Activated naive CD4-positive, alpha-beta T cell treated with anti-CD3 and anti-CD28 coated beads, Interleukin-2, amount 50 U/mL, for 72 hours (primary cell): ENCODE measurements at regions not wholly inside any gene's neighbourhood (a gene's known extent, or its start where the extent isn't known, plus 50 kb on each side); places are given as distances from the start of the nearest gene placed in this dataset.
A peak's percentile ranks its signal among the peaks of the same experiment; 100 is the strongest.

Experiments used
- ATAC-seq, 2 donors: fragments of 150-1000 bp; cut with Tn5 transposase; 2 replicates each; pipeline ENCODE4 v1.10.0; 2021; ENCODE audit warnings: mild to moderate bottlenecking in 2 of 2, moderate library complexity in 2 of 2
- DNase-seq, 2 donors: peaks; one replicate each; pipeline ENCODE4 v3.0.0; 2021 to 2022; ENCODE audit warnings: low spot score in 2 of 2
- H3K27ac Mint-ChIP-seq, 2 donors: one replicate each; pipeline ENCODE4 v1.8.0; 2022; ENCODE audit warnings: mild to moderate bottlenecking in 2 of 2, mixed read lengths in 2 of 2
- H3K36me3 Mint-ChIP-seq, 2 donors: one replicate each; pipeline ENCODE4 v1.8.0; 2022; ENCODE audit warnings: mixed read lengths in 2 of 2
- H3K9me3 Mint-ChIP-seq, 2 donors: one replicate each; pipeline ENCODE4 v1.8.0; 2022; ENCODE audit warnings: mixed read lengths in 2 of 2

DNA sequence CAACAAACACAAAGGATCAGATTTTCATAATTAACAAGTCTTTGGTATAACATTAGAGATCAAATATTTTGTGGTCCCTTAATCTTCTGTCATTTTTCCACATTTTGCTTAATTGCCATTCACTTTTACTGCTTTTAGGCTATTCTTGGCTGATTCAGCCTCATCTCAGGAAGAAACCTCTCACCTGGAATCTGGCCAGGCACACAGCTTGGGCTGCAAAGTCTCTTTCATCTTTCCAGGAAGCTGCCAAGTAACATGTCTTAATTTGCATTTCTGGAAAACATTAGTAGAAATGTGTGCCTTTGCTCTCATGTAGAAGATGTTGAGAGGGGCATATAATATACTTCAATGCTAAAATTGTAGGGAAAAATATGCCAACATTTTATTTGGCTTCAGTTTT is 174.2 kb upstream of the STEAP4 start:
- Mint-ChIP-seq H3K36me3 (no peaks in the 10 kb centered on the region), H3K27ac (no peak overlapping the region), H3K9me3 (peaks cover under 1% of the 10 kb centered on the region in 2 donors)
- no peak for DNase-seq
- no peak for ATAC-seq

DNA sequence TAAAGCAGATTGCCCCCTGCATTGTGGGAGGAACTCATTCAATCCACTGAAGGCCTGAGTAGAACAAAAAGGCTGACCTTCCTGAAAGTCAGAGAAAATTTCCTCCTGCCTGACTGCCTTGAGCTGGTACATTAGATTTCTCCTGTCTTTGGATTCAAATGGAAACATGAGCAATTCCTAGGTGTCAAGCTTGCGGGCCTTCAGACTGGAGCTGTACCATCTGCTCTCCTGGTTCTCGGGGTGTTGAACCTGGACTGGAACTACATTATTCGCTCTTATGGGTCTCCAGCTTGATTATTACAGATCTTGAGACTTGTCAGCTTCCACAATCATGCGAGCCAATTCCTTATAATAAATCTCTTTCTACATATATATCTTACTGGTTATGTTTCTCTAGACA is 173.6 kb upstream of the STEAP4 start:
- H3K9me3 Mint-ChIP-seq, result peaks cover 3% of the 10 kb centered on the region in 2 donors
- no peak for DNase-seq
- no peak for ATAC-seq
- no peaks in the 10 kb centered on the region for H3K36me3 Mint-ChIP-seq
- no peak overlapping the region for H3K27ac Mint-ChIP-seq

DNA sequence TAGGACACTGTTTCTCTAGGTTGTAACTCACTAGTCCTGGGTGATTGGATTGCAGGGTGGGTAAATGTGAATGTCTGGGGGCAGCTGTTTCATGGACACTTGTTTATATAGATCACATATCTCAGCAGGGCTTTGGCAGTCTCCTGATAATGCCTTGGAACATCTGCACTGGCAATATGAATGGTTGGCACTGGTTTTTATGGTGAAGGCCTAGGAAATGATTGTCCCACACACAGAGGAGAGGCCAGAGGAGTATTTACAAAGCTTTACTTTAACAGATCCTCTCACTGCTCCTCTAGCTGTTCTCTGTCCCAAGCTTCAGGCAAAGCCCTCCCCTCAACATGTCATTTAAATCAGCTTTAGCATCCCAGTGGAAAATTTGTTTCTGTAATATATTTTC is 171.3 kb upstream of the STEAP4 start:
- Mint-ChIP-seq H3K9me3 (peaks cover 3% of the 10 kb centered on the region in 2 donors), H3K36me3 (no peaks in the 10 kb centered on the region), H3K27ac (no peak overlapping the region)
- no peak for ATAC-seq
- no peak for DNase-seq

DNA sequence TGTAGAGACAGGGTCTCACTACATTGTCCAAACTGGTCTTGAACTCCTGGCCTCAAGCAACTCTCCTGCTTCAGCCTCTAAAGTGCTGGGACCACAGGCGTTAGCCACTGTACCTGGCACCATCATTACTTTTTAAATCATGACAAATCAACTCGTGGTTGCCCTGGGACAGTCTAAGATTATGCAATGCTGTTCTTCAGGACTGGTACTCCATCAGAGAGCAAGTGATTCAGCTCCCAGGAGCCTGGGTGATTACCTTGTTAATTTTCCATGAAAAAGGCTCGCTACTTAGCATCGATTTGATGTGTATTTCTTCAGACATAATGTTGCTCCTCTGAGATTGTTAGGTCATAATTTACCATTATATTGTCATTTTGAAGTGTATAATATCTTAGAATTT is 158.9 kb upstream of the STEAP4 start:
- H3K27ac Mint-ChIP-seq, result no peak overlapping the region
- ATAC-seq (no peak), DNase-seq (no peak)
- no peaks in the 10 kb centered on the region for H3K9me3 Mint-ChIP-seq
- no peaks in the 10 kb centered on the region for H3K36me3 Mint-ChIP-seq

DNA sequence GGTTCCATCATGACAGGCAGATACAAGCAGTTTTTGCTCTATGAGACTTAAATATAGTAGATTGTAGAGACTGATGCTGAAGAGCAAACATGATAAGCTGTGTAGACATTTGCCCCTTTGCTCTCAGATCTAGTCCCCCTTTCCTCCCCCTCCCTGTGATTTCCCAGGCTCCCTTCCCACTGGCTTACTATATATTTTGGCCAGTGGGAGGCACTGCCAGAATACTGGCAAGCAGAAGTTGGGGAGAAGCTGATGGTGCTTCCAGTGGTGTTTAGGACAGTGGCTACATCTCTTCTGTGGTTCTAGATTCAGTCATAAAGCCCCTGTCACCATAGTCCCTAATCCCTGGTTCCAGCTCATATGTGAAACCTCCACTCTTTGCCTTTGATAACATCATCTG is 156.1 kb upstream of the STEAP4 start:
- H3K27ac Mint-ChIP-seq, result no peak overlapping the region
- no peaks in the 10 kb centered on the region for H3K9me3 Mint-ChIP-seq
- H3K36me3 Mint-ChIP-seq, result no peaks in the 10 kb centered on the region
- DNase-seq (no peak), ATAC-seq (no peak)

DNA sequence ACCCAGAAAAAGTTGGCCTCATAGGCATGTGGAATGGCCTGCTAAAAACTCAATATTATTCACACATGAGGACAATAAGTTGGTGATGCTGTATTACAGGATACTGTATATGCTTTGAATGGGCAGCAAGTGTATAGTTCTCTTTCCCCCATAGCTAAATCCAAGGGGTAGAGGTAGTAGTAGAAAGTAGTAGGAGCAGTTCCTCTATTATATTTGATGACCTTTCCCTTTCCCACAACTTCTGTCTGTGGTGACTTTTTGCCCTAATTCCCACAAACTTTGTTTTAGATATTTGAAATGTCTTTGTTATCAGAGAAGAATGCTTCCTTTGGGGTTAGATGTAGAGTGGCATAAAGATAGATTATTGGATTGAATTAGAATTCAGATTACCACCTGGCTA is 154.0 kb upstream of the STEAP4 start:
- ATAC-seq (no peak), DNase-seq (no peak)
- H3K9me3 Mint-ChIP-seq, result no peaks in the 10 kb centered on the region
- no peaks in the 10 kb centered on the region for H3K36me3 Mint-ChIP-seq
- H3K27ac Mint-ChIP-seq, result no peak overlapping the region

DNA sequence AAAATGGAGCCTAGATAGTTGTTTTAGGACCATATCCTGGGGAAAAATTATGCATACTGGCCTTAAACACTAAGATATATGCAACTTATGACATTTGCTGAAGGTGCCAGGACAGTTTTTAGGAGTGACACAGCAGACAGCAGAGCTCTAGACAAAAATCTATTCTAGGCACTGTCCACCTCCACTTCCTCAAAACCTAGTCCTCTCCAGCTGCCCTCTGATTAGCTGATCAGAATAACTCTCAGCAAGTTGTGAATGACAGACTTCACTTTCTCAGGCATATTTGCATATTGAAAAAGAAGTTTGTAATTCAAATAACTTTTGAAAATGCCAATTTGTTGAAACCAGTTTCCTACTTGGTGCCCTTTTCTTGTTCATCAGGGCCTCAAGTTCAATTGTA is 152.3 kb upstream of the STEAP4 start:
- H3K27ac Mint-ChIP-seq, result no peak overlapping the region
- DNase-seq (no peak), ATAC-seq (no peak)
- H3K36me3 Mint-ChIP-seq, result no peaks in the 10 kb centered on the region
- no peaks in the 10 kb centered on the region for H3K9me3 Mint-ChIP-seq

DNA sequence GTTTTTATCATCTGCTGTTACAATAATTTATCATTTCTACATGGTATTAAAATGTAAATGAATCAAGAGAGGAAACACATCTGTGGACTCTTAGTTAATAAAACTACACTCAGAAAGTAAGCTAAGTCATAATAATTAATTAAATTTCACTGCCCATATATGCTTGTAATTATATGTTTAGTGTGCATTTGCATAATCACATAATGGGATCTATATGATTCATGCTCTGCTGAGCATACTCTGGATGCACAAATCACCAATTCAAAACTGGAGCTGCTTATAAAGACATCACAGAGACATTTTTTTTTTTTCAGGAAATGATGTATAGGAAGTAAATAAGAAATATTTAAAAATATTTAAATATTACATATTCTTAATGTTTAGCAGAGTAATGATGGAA is 151.6 kb upstream of the STEAP4 start:
- no peak for DNase-seq
- Mint-ChIP-seq H3K9me3 (no peaks in the 10 kb centered on the region), H3K27ac (no peak overlapping the region), H3K36me3 (no peaks in the 10 kb centered on the region)
- ATAC-seq, result no peak

DNA sequence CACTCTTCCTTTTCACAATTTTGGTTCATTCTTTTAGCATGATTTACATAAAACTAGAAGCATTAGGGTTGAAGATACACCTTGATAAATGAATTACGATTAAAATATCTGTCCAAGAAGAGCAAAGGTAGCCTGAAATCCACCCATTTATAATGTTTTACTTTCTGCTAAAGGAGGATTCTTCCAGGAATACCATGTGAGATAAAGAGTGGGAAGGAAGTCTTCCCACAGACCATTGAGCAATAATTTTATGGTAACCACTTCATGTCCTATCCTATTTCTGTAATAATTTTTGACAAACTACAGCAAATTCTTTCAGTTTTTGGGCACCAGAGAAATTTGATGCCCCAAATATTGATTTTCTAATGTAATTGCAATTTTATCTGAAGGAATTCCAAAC is 150.6 kb upstream of the STEAP4 start:
- ATAC-seq, result no peak
- Mint-ChIP-seq H3K9me3 (no peaks in the 10 kb centered on the region), H3K36me3 (no peaks in the 10 kb centered on the region), H3K27ac (no peak overlapping the region)
- DNase-seq, result no peak

DNA sequence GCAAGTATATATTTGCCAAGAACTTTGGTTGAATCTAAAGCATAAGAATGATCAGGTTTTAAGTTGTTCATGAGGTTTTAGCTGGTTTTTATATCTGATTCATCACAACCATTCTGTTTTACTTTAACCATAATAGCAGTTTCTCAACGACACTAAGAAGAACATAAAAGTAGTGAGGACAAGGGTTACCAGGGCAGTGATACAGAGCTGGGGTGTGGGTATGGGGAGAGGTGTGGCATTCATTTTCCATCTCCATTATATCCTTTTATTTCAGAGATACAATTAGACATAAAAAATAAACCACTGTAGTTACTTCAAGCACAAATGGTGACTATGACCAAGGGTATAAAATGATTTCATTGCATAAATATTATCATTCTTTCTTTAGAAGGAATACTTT is 149.8 kb upstream of the STEAP4 start:
- Mint-ChIP-seq H3K9me3 (no peaks in the 10 kb centered on the region), H3K27ac (no peak overlapping the region), H3K36me3 (no peaks in the 10 kb centered on the region)
- ATAC-seq (no peak), DNase-seq (no peak)

DNA sequence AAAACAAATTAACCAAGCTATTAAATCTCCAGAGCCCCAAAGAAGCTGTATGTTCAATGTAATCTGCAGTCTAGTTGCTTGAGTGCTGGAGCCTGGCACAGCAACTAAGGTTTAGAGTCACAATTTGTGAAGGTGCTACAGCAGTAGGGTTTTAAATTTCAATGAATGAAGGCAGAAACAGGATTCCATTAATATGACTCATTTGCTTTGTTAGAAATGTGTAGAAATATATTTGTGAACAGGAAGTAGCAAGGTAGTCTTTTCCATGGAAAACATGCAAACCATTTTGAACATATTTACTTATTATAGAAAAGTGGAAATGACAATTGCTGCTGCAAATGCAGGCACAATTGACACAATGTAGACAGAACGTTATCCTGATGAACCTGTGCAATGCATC is 149.0 kb upstream of the STEAP4 start:
- H3K9me3 Mint-ChIP-seq, result no peaks in the 10 kb centered on the region
- no peak overlapping the region for H3K27ac Mint-ChIP-seq
- ATAC-seq (no peak), DNase-seq (no peak)
- no peaks in the 10 kb centered on the region for H3K36me3 Mint-ChIP-seq

DNA sequence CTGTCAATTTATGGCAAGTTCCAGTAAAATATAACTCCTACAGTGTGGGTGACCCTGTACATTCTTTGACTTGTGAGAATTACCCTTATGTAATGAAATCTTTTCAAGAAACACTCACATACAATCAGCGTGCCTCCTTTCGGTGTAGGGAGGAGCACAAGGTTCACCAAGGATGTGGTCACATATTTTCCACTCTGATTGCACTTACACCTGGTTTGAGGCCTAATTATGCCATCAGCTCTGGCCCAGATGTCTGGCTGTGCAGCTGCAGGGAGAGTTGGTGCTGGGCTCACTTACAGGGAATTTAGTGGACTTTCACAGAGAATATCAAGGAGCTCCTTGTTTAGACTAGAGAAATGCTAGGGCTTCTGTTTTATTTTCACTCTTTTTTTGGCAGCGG is 146.0 kb upstream of the STEAP4 start:
- H3K9me3 Mint-ChIP-seq, result no peaks in the 10 kb centered on the region
- no peak overlapping the region for H3K27ac Mint-ChIP-seq
- no peak for ATAC-seq
- no peak for DNase-seq
- H3K36me3 Mint-ChIP-seq, result no peaks in the 10 kb centered on the region

DNA sequence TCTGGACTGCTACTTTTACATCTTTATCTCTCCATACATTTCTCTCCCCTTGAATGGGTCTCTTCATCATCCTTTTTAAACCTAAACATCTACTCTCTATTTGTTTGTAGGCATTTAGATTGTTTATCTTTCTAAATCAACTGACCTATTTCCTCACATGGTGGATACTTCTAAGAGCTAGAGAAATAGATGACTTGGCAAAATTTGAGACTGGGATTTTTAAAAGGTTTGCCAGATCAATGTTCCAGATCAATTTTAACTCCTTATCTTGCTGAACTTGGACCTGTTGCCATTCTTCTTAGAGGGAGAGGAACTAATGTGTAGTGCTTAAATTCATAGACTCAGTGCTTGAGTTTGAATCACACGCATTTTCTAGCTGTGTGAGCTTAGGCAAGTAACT is 144.2 kb upstream of the STEAP4 start:
- Mint-ChIP-seq H3K36me3 (no peaks in the 10 kb centered on the region), H3K27ac (no peak overlapping the region), H3K9me3 (no peaks in the 10 kb centered on the region)
- DNase-seq (no peak), ATAC-seq (no peak)

DNA sequence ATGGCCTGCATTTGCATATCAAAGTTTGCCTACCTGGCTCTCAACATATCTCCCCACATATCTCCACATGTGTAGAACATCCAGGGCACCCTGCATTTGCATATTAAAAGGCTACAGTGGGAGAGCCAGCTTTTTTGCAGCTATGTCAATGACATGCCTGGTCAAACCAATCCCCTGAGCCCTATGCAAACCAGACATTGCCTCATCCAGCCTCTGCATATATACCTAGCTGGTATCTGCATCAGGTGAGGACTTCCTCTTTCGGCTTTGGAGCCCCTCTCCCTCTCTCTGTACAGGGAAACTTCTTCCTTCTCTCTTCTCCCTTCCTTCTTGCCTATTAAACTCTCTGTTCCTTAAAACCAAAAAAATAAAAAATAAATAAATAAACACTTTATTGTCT is 142.7 kb upstream of the STEAP4 start:
- no peak for DNase-seq
- no peak for ATAC-seq
- Mint-ChIP-seq H3K36me3 (no peaks in the 10 kb centered on the region), H3K9me3 (no peaks in the 10 kb centered on the region), H3K27ac (no peak overlapping the region)

DNA sequence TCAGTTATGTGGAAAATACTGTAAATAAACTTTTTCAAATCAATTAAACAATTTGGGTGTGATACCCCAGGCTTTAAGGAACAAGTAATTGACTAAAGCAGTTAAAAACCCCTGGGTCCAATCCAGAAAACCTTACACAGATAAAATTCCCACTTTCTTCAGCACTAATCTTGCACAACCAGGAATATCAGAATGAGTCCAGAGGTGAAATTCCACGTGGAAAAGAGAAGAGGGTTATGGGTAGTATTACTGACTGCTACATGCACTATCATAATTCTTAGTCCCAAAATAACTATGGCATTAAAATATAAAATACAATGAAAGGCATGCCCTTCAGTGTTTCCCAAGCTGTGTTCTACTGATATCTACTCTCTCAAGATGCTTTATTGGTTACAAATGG is 135.7 kb upstream of the STEAP4 start:
- H3K9me3 Mint-ChIP-seq, result no peaks in the 10 kb centered on the region
- DNase-seq, result no peak
- no peaks in the 10 kb centered on the region for H3K36me3 Mint-ChIP-seq
- H3K27ac Mint-ChIP-seq, result no peak overlapping the region
- no peak for ATAC-seq

DNA sequence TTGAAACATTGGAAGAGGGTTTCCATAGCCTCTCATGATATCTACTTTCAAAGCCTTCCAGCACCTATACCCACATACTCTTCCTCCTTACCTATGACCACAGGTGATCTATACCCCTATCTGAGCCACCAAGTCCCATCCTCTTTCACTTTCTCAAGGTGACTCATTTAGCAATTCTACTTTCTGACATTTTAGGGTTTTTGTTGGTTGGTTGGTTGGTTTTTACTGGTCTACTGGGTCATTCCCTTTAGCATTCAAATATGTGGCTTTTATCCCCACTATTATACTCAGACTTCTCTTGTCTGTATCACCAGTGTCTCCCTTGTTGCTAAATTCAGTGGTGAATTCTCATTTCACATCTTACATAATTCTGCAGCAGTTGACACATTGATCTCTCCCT is 130.4 kb upstream of the STEAP4 start:
- no peak for DNase-seq
- H3K27ac Mint-ChIP-seq, result no peak overlapping the region
- peak; percentile 34 to 48 for ATAC-seq
- no peaks in the 10 kb centered on the region for H3K36me3 Mint-ChIP-seq
- no peaks in the 10 kb centered on the region for H3K9me3 Mint-ChIP-seq

DNA sequence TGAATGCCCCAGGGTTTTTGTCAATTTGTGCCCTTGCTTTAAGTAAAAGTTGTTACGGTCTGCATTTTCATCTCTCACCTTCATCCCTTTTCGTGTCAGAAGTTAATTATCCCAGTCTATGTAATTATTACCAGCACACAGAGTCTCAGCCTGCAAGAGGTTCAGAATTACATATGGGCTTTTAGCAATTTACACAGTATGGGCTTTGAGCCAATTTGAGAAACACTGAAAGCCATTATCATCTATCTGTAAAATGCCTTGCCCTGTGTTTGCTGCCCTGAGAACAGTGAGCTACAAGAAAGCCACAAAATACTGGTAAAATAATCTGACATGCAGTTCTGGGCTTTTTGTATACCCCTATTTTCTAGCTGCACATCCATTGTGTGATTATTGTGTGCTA is 125.6 kb upstream of the STEAP4 start:
- DNase-seq (no peak), ATAC-seq (no peak)
- Mint-ChIP-seq H3K9me3 (no peaks in the 10 kb centered on the region), H3K36me3 (no peaks in the 10 kb centered on the region), H3K27ac (no peak overlapping the region)

DNA sequence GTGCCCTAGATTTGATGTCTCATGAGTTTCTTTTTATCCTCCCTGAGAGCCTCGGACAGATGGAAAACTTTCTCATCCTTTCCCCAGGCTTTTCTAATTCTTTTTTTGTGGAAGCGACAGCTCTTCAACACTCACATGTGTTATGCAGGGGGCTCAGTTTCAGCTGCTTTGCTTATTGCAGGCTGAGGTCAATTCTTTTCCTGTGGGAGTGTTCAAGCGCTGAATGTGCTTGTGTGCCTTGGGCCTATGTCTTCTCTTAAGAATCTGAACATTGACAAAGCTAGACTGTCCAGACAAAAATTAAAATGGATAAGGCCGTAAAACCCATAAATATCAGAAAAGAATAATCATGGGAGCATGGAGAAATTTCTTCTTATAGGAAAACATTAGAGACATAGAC is 125.2 kb upstream of the STEAP4 start:
- Mint-ChIP-seq H3K36me3 (no peaks in the 10 kb centered on the region), H3K9me3 (no peaks in the 10 kb centered on the region), H3K27ac (no peak overlapping the region)
- ATAC-seq (no peak), DNase-seq (no peak)

DNA sequence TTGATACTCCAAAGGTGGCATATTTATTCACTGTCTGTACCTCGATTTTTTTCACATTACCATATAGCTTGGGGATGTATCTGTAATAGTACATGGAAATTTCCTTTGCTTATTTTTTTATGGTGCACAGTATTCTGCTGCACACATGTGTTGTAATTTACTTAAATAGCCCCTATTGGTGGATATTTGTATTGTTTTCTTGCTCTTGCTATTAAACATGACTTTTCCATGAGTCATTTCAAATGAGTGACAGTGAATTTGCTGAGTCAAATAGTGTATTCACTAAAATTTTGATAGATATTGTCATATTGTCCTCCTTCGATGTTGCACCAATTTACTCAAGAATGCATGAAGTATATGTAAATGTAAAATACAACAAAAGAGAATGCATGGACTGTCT is 122.7 kb upstream of the STEAP4 start:
- DNase-seq (no peak), ATAC-seq (peak in 1 of 2 donors; percentile 18)
- Mint-ChIP-seq H3K36me3 (no peaks in the 10 kb centered on the region), H3K9me3 (peaks cover 0 to 3% of the 10 kb centered on the region in 2 donors), H3K27ac (no peak overlapping the region)
